ENCODE measurements at regions not wholly inside any gene's neighbourhood (a gene's known extent, or its start where the extent isn't known, plus 50 kb on each side); places are given as distances from the start of the nearest gene placed in this dataset.

GRCh38 chr5:163963881-163964280, 458.5 kb downstream of the MAT2B start:
- no peak for DNase-seq

GRCh38 chr5:163964671-163965070, 459.3 kb downstream of the MAT2B start:
- no peak for DNase-seq

GRCh38 chr5:163967268-163967667, 461.8 kb downstream of the MAT2B start:
- DNase-seq, result no peak

- DNase-seq, result no peak
Observed at GRCh38 chr5:163968651-163969050, 463.2 kb downstream of the MAT2B start.

GRCh38 chr5:163976696-163977095, 471.3 kb downstream of the MAT2B start:
- DNase-seq, result no peak

- no peak for DNase-seq
Observed at GRCh38 chr5:163978897-163979296, 473.5 kb downstream of the MAT2B start.

- DNase-seq, result no peak
Observed at GRCh38 chr5:163988566-163988965, 483.1 kb downstream of the MAT2B start.

GRCh38 chr5:163993126-163993525, 487.7 kb downstream of the MAT2B start:
- no peak for DNase-seq

GRCh38 chr5:163995206-163995605, 489.8 kb downstream of the MAT2B start:
- no peak for DNase-seq

- no peak for DNase-seq
Observed at GRCh38 chr5:163997965-163998364, 492.5 kb downstream of the MAT2B start.

- DNase-seq, result no peak
Observed at GRCh38 chr5:164000241-164000640, 494.8 kb downstream of the MAT2B start.

- DNase-seq, result no peak
Observed at GRCh38 chr5:164000819-164001218, 495.4 kb downstream of the MAT2B start.

GRCh38 chr5:164002214-164002613, 496.8 kb downstream of the MAT2B start:
- DNase-seq, result no peak

GRCh38 chr5:164002628-164003027, 497.2 kb downstream of the MAT2B start:
- no peak for DNase-seq

GRCh38 chr5:164005071-164005470, 499.7 kb downstream of the MAT2B start:
- no peak for DNase-seq

- DNase-seq, result no peak
Observed at GRCh38 chr5:164007064-164007463, 501.6 kb downstream of the MAT2B start.

- no peak for DNase-seq
Observed at GRCh38 chr5:164009621-164010020, 504.2 kb downstream of the MAT2B start.

GRCh38 chr5:164010900-164011299, 505.5 kb downstream of the MAT2B start:
- no peak for DNase-seq

- DNase-seq, result no peak
Observed at GRCh38 chr5:164012371-164012770, 507.0 kb downstream of the MAT2B start.

- peak; percentile 4 for DNase-seq
Observed at GRCh38 chr5:164013077-164013670, 507.8 kb downstream of the MAT2B start.

- DNase-seq, result no peak
Observed at GRCh38 chr5:164020116-164020515, 514.7 kb downstream of the MAT2B start.

GRCh38 chr5:164027738-164028137, 522.3 kb downstream of the MAT2B start:
- DNase-seq, result no peak

GRCh38 chr5:164038128-164038783, 532.8 kb downstream of the MAT2B start:
- no peak for DNase-seq

GRCh38 chr5:164041105-164041504, 535.7 kb downstream of the MAT2B start:
- DNase-seq, result no peak

- no peak for DNase-seq
Observed at GRCh38 chr5:164048359-164048926, 543.0 kb downstream of the MAT2B start.

All from CD4-positive, alpha-beta T cell treated with Interleukin-4 for 4 hours (primary cell).